NCI-H345 treated with DMSO at 0.1 percent for 48 hours (cell line): ENCODE measurements at regions not wholly inside any gene's neighbourhood (a gene's known extent, or its start where the extent isn't known, plus 50 kb on each side); places are given as distances from the start of the nearest gene placed in this dataset.

ENCODE experiments used
- DNase-seq: peaks from one replicate; lab custom pipeline; 2025; ENCODE audit not compliant: unreplicated experiment; lab: John Stamatoyannopoulos, UW

- no peak for DNase-seq
These were observed 970.5 kb upstream of the NR2F2 start for GRCh38 chr15:95359966-95360365.

GRCh38 chr15:95362306-95362705, 968.2 kb upstream of the NR2F2 start:
- DNase-seq, result no peak

- DNase-seq, result peak; percentile 65
These were observed 966.9 kb upstream of the NR2F2 start for GRCh38 chr15:95363646-95364045.

GRCh38 chr15:95365511-95366107, 964.9 kb upstream of the NR2F2 start:
- DNase-seq, result no peak

- DNase-seq, result no peak
These were observed 962.3 kb upstream of the NR2F2 start for GRCh38 chr15:95368191-95368590.

GRCh38 chr15:95368755-95369601, 961.5 kb upstream of the NR2F2 start:
- no peak for DNase-seq

- DNase-seq, result no peak
These were observed 960.2 kb upstream of the NR2F2 start for GRCh38 chr15:95370291-95370690.

GRCh38 chr15:95371664-95372063, 958.8 kb upstream of the NR2F2 start:
- DNase-seq, result no peak

GRCh38 chr15:95375281-95375680, 955.2 kb upstream of the NR2F2 start:
- DNase-seq, result no peak

- DNase-seq, result no peak
These were observed 953.1 kb upstream of the NR2F2 start for GRCh38 chr15:95377258-95377852.

GRCh38 chr15:95394186-95395067, 936.1 kb upstream of the NR2F2 start:
- DNase-seq, result no peak

- no peak for DNase-seq
These were observed 930.1 kb upstream of the NR2F2 start for GRCh38 chr15:95400428-95400827.

GRCh38 chr15:95401587-95401986, 928.9 kb upstream of the NR2F2 start:
- no peak for DNase-seq

GRCh38 chr15:95405447-95405846, 925.1 kb upstream of the NR2F2 start:
- DNase-seq, result no peak

GRCh38 chr15:95407534-95407933, 923.0 kb upstream of the NR2F2 start:
- no peak for DNase-seq

GRCh38 chr15:95409211-95409610, 921.3 kb upstream of the NR2F2 start:
- no peak for DNase-seq

GRCh38 chr15:95409626-95410310, 920.7 kb upstream of the NR2F2 start:
- DNase-seq, result no peak

GRCh38 chr15:95410757-95411156, 919.7 kb upstream of the NR2F2 start:
- DNase-seq, result no peak

GRCh38 chr15:95416576-95416975, 913.9 kb upstream of the NR2F2 start:
- DNase-seq, result no peak

- no peak for DNase-seq
These were observed 912.7 kb upstream of the NR2F2 start for GRCh38 chr15:95417761-95418160.

- DNase-seq, result no peak
These were observed 908.2 kb upstream of the NR2F2 start for GRCh38 chr15:95422255-95422654.
